Trophoblast cell (in vitro differentiated cells and primary cell): ENCODE measurements at regions not wholly inside any gene's neighbourhood (a gene's known extent, or its start where the extent isn't known, plus 50 kb on each side); places are given as distances from the start of the nearest gene placed in this dataset.
A peak's percentile ranks its signal among the peaks of the same experiment; 100 is the strongest.

ENCODE experiments used
- DNase-seq, 2 donors: peaks; one replicate each; pipeline ENCODE4 v3.0.0-alpha.2; 2016
- H2AFZ ChIP-seq: 2 replicates; pipeline ENCODE4 v1.6.1; 2013; ENCODE audit warnings: low read length, moderate library complexity, mild to moderate bottlenecking; ENCODE audit not compliant: insufficient read depth, poor library complexity
- H2AK5ac ChIP-seq: 2 replicates; pipeline ENCODE4 v1.6.1; 2013; ENCODE audit warnings: mild to moderate bottlenecking, low read length
- H2BK120ac ChIP-seq: 2 replicates; pipeline ENCODE4 v1.6.1; 2013; ENCODE audit warnings: low read length, mild to moderate bottlenecking, moderate library complexity; ENCODE audit not compliant: insufficient read depth, poor library complexity
- H2BK12ac ChIP-seq: 2 replicates; pipeline ENCODE4 v1.6.1; 2013; ENCODE audit warnings: mild to moderate bottlenecking, low read length, moderate library complexity
- H2BK5ac ChIP-seq: 2 replicates; pipeline ENCODE4 v1.6.1; 2013; ENCODE audit warnings: low read length, low read depth, moderate library complexity, mild to moderate bottlenecking; ENCODE audit not compliant: poor library complexity
- H3K14ac ChIP-seq: 2 replicates; pipeline ENCODE4 v1.6.1; 2013; ENCODE audit warnings: mild to moderate bottlenecking, low read length
- H3K18ac ChIP-seq: 2 replicates; pipeline ENCODE4 v1.6.1; 2013; ENCODE audit warnings: mild to moderate bottlenecking, low read length
- H3K23ac ChIP-seq: 2 replicates; pipeline ENCODE4 v1.6.1; 2013; ENCODE audit warnings: low read length
- H3K27ac ChIP-seq: 2 replicates; pipeline ENCODE4 v1.5.1; 2013; ENCODE audit warnings: low read depth, mild to moderate bottlenecking, inconsistent platforms, low read length, moderate library complexity
- H3K27me3 ChIP-seq: 2 replicates; pipeline ENCODE4 v1.6.1; 2013; ENCODE audit warnings: inconsistent platforms, mild to moderate bottlenecking, low read length, moderate library complexity; ENCODE audit not compliant: insufficient read depth
- H3K36me3 ChIP-seq, 2 experiments: 1 replicate in 1 of 2; 2 replicates in 1 of 2; pipeline ENCODE4 v1.6.1; 2013; ENCODE audit warnings: low read length in 2 of 2, mild to moderate bottlenecking in 2 of 2, moderate library complexity in 1 of 2; ENCODE audit not compliant: insufficient read depth in 2 of 2, control insufficient read depth in 1 of 2
- H3K4ac ChIP-seq: 2 replicates; pipeline ENCODE4 v1.6.1; 2013; ENCODE audit warnings: low read depth, mild to moderate bottlenecking, low read length, moderate library complexity
- H3K4me1 ChIP-seq, 2 experiments: 1 replicate in 1 of 2; 2 replicates in 1 of 2; pipeline ENCODE4 v1.6.1; 2013; ENCODE audit warnings: low read length in 2 of 2, mild to moderate bottlenecking in 2 of 2, moderate library complexity in 1 of 2; ENCODE audit not compliant: insufficient read depth in 2 of 2, control insufficient read depth in 1 of 2
- H3K4me2 ChIP-seq: 2 replicates; pipeline ENCODE4 v1.6.1; 2013; ENCODE audit warnings: inconsistent platforms, mild to moderate bottlenecking, low read length, moderate library complexity
- H3K4me3 ChIP-seq: 2 replicates; pipeline ENCODE4 v1.5.1; 2013; ENCODE audit warnings: mild to moderate bottlenecking, low read depth, low read length, inconsistent platforms
- H3K79me1 ChIP-seq: one replicate; pipeline ENCODE4 v1.6.1; 2013; ENCODE audit warnings: low read length
- H3K79me2 ChIP-seq: 2 replicates; pipeline ENCODE4 v1.6.1; 2013; ENCODE audit warnings: low read length, mild to moderate bottlenecking; ENCODE audit not compliant: control insufficient read depth, insufficient read depth, poor library complexity
- H3K9ac ChIP-seq: 2 replicates; pipeline ENCODE4 v1.6.1; 2013; ENCODE audit warnings: mild to moderate bottlenecking, low read length
- H3K9me3 ChIP-seq: 2 replicates; pipeline ENCODE4 v1.6.1; 2013; ENCODE audit warnings: low read depth, mild to moderate bottlenecking, control low read depth, inconsistent platforms, low read length; ENCODE audit not compliant: insufficient read depth
- H4K12ac ChIP-seq: 2 replicates; pipeline ENCODE4 v1.6.1; 2013; ENCODE audit warnings: low read depth, mild to moderate bottlenecking, low read length, moderate library complexity
- H4K8ac ChIP-seq: 2 replicates; pipeline ENCODE4 v1.6.1; 2013; ENCODE audit warnings: low read depth, mild to moderate bottlenecking, low read length, moderate library complexity
- H4K91ac ChIP-seq: one replicate; pipeline ENCODE4 v1.6.1; 2013; ENCODE audit warnings: low read depth, mild to moderate bottlenecking, low read length, moderate library complexity
- WGBS: extraction: QIAGEN DNeasy Blood & Tissue Kit; methylation state at CpG from one replicate; pipeline ENCODE4 v1.1.7; 2013; ENCODE audit warnings: missing lambda C conversion rate; ENCODE audit not compliant: insufficient read length, insufficient coverage; ENCODE audit errors: extremely low coverage; 5-methylcytosine and 5-hydroxymethylcytosine counted together

DNA sequence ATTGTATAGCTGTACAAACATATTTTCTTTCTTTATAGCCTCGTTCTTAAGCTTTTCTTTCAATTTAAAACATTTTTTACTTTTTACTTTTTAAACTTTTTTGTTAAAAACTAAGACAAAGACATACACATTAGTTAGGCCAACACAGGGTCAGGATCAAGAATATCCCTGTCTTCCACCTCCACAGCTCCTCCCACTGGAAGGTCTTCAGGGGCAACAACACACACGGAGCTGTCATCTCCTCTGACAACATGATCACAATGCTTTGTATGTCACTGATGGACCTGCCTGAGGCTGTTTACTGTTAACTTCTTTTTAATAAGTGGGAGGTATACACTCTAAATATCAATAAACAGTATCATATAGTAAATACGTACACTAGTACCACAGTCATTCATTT is 191.3 kb downstream of the SYT10 start:
- 100% methylated on average over 1 of the region's 3 CpGs for WGBS

DNA sequence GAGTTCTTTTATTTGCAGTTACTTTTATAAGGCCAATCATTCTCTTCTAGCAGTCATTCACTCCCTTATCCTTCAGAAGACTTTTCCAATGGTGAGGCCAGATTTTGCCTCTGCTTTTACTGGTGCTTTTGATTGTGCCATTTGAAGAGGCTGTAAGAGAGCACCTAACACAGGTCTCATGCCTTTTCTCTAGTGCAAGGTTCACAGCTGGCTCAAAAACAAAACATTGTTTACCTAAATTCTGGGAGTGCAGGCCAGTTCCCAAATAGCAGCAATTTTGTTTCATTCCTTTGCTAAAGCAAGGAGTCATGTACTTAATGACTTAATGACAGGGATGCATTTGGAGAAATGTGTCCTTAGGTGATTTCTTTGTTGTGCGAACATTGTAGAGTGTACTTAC is 192.0 kb downstream of the SYT10 start:
- Histone ChIP-seq H3K9me3 (no peaks in the 10 kb centered on the region), H3K4ac (no peak overlapping the region), H3K79me1 (peaks cover 7% of the 10 kb centered on the region), H3K79me2 (no peaks in the 10 kb centered on the region), H3K18ac (no peak overlapping the region), H3K14ac (no peak overlapping the region), H3K36me3 (no peaks in the 10 kb centered on the region), H3K23ac (no peak overlapping the region), H3K4me3 (no peak overlapping the region), H3K27ac (peak overlapping the region; percentile 67), H2BK5ac (no peak overlapping the region), H3K9ac (no peak overlapping the region), H4K8ac (no peak overlapping the region), H3K4me2 (no peak overlapping the region), H2AK5ac (no peak overlapping the region), H4K12ac (no peak overlapping the region), H3K27me3 (no peaks in the 10 kb centered on the region), H2BK120ac (peak overlapping the region; percentile 20), H3K4me1 (peaks cover 0 to 2% of the 10 kb centered on the region in 2 experiments), H2BK12ac (no peak overlapping the region), H4K91ac (peak overlapping the region; percentile 7), H2AFZ (no peak overlapping the region)
- no CpG with 5 or more reads among the region's 1 CpG for WGBS
- DNase-seq, result no peak

More for the DNA sequence above, 191.3 kb downstream of the SYT10 start:
- Histone ChIP-seq H3K36me3 (no peaks in the 10 kb centered on the region), H3K14ac (no peak overlapping the region), H3K79me1 (peaks cover 7% of the 10 kb centered on the region), H3K79me2 (no peaks in the 10 kb centered on the region), H3K4me2 (no peak overlapping the region), H2BK5ac (no peak overlapping the region), H3K27me3 (no peaks in the 10 kb centered on the region), H2AK5ac (no peak overlapping the region), H3K9ac (no peak overlapping the region), H2BK120ac (no peak overlapping the region), H3K23ac (no peak overlapping the region), H3K4me3 (no peak overlapping the region), H3K18ac (no peak overlapping the region), H4K12ac (no peak overlapping the region), H3K4me1 (peaks cover 0 to 2% of the 10 kb centered on the region in 2 experiments), H3K9me3 (no peaks in the 10 kb centered on the region), H4K8ac (no peak overlapping the region), H3K27ac (peak overlapping the region; percentile 0), H3K4ac (no peak overlapping the region), H4K91ac (no peak overlapping the region), H2AFZ (no peak overlapping the region), H2BK12ac (peak overlapping the region; percentile 86)
- DNase-seq, result no peak

- H3K14ac ChIP-seq, result no peak overlapping the region
- no peak overlapping the region for H3K4me3 ChIP-seq
- H4K12ac ChIP-seq, result no peak overlapping the region
- no peak overlapping the region for H2BK5ac ChIP-seq
- no peaks in the 10 kb centered on the region for H3K27me3 ChIP-seq
- no peaks in the 10 kb centered on the region for H3K9me3 ChIP-seq
- no peak overlapping the region for H3K23ac ChIP-seq
- H3K79me2 ChIP-seq, result no peaks in the 10 kb centered on the region
- no CpG with 5 or more reads among the region's 4 CpGs for WGBS
- peak overlapping the region; percentile 76 for H3K27ac ChIP-seq
- H3K4me2 ChIP-seq, result no peak overlapping the region
- no peak overlapping the region for H2AFZ ChIP-seq
- peak overlapping the region; percentile 14 for H4K91ac ChIP-seq
- no peak overlapping the region for H3K18ac ChIP-seq
- H3K4me1 ChIP-seq, result peaks cover 0 to 2% of the 10 kb centered on the region in 2 experiments
- H4K8ac ChIP-seq, result no peak overlapping the region
- no peak overlapping the region for H3K9ac ChIP-seq
- no peak overlapping the region for H2AK5ac ChIP-seq
- H3K79me1 ChIP-seq, result peaks cover 7% of the 10 kb centered on the region
- no peaks in the 10 kb centered on the region for H3K36me3 ChIP-seq
- H3K4ac ChIP-seq, result no peak overlapping the region
- H2BK12ac ChIP-seq, result no peak overlapping the region
- no peak overlapping the region for H2BK120ac ChIP-seq
- DNase-seq, result no peak
Measured at GRCh38 chr12:33245434-33245833, 194.2 kb downstream of the SYT10 start.

DNA sequence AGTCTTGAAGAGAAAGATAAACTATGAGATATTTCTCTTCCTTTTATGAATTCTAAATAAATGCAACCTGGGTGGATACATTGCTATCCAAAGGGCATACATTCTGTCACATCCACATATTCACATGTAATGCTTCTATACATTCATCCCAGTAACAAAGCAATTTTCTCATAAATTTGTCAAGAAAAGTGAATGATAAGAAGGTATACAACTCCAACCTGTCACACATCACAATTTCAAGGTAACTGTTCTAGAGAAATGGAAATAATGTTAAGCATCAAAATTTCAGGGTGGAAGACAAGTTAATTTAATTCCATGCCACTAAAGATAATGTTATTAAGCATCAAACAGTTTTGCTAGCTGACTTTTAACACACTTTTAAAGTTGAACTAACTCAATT is 212.9 kb downstream of the SYT10 start:
- Histone ChIP-seq H4K12ac (no peak overlapping the region), H3K23ac (no peak overlapping the region), H2BK12ac (no peak overlapping the region), H2BK120ac (no peak overlapping the region), H3K4me3 (no peak overlapping the region), H3K27me3 (no peaks in the 10 kb centered on the region), H2AFZ (no peak overlapping the region), H3K4me2 (no peak overlapping the region), H2BK5ac (no peak overlapping the region), H3K4me1 (no peaks in the 10 kb centered on the region), H3K36me3 (no peaks in the 10 kb centered on the region), H3K4ac (no peak overlapping the region), H3K9ac (no peak overlapping the region), H3K14ac (no peak overlapping the region), H4K91ac (no peak overlapping the region), H3K79me2 (no peaks in the 10 kb centered on the region), H3K27ac (no peak overlapping the region), H3K79me1 (no peaks in the 10 kb centered on the region), H3K9me3 (peaks cover 5% of the 10 kb centered on the region), H2AK5ac (no peak overlapping the region), H4K8ac (no peak overlapping the region), H3K18ac (no peak overlapping the region)
- DNase-seq, result no peak
